NOMO-1 (cell line): ENCODE measurements at regions not wholly inside any gene's neighbourhood (a gene's known extent, or its start where the extent isn't known, plus 50 kb on each side); places are given as distances from the start of the nearest gene placed in this dataset.

ENCODE experiments used
- DNase-seq, 2 experiments: peaks; one replicate each; lab custom pipeline; 2025; ENCODE audit not compliant: unreplicated experiment in 2 of 2; lab: John Stamatoyannopoulos, UW

GRCh38 chr2:180394305-180394704, 387.2 kb upstream of the CWC22 start:
- no peak for DNase-seq

DNA sequence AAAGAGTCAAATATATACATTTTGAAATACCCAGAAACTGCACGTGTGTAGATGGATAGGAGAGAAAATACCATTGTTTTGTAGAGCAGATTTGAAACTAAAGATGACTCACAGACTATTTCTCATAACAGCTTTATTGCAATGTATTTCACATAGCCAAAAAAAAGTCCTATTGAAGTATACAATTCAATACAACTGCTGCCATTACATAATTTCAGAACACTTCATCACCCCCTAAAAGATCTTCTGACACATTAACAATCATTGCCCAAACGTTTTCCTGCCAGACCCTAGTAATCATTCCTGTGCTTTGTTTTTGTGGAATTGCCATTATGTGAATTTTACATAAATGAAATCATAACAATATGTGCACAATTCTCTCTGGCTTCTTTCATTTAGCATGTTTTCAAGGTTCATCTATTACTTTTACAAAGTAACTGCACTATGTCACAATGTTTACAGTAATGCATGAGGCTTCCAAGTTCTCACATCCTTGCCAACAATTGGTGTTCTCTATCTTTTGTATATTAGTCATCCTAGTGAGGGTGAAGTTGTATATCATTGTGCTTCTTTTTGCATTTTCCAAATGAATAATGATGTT, 378.6 kb upstream of the CWC22 start:
- no peak for DNase-seq

DNA sequence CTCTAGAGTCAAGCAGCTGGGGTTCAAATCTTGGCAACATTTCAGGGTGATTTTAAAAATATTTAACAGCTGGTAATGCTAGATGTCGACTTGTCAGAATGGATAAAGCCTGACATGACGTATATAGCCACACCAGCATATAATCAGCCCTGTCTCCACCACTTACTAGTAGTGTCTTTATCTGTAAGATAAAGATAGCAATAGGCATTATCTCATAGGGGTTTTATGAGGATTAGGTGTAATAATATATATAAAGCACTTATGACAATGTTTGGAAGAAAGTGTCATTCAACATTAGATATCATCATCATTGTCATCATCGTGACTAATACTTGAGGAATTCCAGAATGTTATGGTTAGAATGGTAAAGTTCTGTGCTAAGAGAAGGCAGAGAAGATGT, 369.0 kb upstream of the CWC22 start:
- no peak for DNase-seq

- DNase-seq = no peak
Measured at GRCh38 chr2:180374502-180375281, 367.6 kb upstream of the CWC22 start.

- no peak for DNase-seq
Measured at GRCh38 chr2:180370511-180371205, 363.6 kb upstream of the CWC22 start.

GRCh38 chr2:180368881-180369280, 361.8 kb upstream of the CWC22 start:
- no peak for DNase-seq

DNA sequence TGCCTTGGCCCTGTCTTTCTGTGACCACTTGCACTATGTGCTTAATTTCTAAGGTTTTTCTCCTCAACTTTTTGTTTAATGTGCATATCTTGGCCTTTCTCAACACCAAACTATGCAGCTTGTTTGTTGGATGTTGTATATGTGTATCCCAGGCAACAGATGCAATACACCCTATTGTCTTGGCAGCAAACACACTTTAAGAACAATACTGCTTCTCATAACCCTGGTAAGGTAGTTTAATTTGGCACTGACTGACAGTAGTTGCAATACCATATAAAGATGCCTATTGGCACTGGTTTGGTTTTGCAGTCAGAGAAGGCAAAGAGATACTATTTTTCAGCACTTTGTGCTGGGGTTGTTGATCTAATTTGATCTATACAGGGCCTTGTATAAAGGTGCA, 360.7 kb upstream of the CWC22 start:
- DNase-seq = no peak

DNA sequence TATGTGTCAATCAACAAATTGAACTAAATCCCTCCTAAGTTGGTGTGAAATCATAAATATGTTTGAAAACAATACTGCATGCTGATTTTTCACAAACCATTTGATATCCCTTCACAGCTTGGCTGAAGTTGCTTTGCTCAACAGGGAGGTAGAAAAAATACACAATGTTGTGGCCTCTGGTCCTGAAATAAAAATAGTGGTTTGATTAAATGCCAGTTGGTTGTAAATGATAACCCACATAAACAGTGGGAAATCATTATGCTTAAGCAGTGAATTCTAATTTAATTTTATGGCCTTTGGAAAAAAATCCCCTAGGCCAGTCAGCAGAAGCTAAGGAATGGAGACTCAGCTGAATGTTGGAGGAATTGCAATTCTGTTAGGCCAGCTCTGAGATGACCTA, 359.4 kb upstream of the CWC22 start:
- no peak for DNase-seq

- DNase-seq = no peak
Measured at GRCh38 chr2:180364719-180365118, 357.6 kb upstream of the CWC22 start.

- DNase-seq = no peak
Measured at GRCh38 chr2:180360283-180360618, 353.2 kb upstream of the CWC22 start.

- DNase-seq = no peak
Measured at GRCh38 chr2:180359522-180360282, 352.6 kb upstream of the CWC22 start.

DNA sequence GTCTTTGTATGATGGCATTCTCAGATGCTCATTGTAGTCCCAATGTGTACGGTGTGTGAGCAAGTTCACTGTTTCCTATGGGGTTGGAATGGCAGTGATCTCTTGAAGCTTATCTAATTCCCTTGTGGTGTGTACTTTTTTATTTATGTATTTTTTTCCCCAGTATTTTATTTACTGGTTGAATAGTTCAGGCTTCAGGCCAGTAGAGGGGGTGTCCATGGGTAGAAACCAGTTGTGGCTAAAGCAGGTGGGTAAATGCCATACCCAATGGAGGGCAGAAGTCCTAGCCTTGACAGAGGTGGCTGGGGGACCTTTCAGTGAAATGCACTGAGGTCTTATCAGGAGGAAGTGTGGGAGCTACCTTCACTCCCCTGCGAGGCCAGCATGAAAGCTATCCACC, 351.4 kb upstream of the CWC22 start:
- no peak for DNase-seq

DNA sequence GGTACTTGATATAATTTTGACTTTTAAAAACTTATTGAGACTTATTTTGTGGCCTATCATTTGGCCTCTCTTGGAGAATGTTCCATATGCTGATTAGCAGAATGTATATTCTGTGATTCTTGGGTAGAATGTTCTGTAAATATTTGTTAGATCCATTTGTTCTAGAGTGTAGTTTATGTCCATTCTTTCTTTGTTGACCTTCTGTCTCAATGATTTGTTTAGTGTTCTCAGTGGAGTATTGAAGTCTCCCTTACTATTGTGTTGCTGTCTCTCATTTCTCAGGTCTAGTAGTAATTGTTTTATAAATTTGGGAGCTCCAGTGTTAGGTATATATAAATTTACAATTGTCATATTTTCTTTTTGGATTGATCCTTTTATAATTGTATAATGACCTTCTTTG, 349.6 kb upstream of the CWC22 start:
- no peak for DNase-seq

DNA sequence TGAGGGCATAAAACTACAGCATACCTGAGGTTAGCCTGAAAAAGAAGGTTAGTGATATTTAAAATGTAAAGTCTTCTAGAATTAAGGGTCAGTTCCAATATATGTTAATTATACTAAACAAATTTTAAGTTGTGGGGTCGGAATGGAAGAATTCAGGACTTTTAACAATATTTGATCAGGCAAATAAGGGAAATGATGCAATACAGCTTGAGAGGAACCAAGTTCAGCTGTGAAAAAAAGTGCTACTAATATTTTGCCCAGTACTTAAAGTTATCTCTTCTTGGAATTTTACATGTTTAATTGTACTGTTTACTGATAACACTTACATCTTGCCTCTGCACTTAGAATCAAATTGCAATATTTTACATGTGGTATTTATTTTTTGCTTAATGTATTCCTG, 345.5 kb upstream of the CWC22 start:
- peak in 1 of 2 experiments; percentile 8 for DNase-seq

GRCh38 chr2:180349809-180350208, 342.7 kb upstream of the CWC22 start:
- DNase-seq = no peak

GRCh38 chr2:180343528-180344345, 336.6 kb upstream of the CWC22 start:
- DNase-seq = no peak

DNA sequence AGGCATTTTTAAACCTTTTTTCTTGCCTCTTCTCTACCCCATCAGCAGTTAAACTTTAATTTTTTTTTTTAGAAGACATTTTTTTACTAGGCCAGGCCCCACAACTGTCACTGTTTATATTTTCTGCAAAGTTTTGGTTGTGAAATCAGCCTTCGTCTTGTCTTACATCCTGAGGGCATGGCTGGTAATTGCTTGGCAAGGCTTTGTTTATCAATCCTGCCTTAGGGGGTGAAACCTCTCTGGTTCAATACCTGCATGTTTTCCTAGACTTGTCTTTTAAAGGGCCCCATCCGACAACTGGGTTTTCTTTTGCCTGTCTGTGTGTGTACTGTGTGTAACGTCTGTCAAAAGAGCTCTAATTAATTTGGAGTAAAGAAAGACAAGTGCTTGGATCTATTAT, 330.0 kb upstream of the CWC22 start:
- DNase-seq = no peak

DNA sequence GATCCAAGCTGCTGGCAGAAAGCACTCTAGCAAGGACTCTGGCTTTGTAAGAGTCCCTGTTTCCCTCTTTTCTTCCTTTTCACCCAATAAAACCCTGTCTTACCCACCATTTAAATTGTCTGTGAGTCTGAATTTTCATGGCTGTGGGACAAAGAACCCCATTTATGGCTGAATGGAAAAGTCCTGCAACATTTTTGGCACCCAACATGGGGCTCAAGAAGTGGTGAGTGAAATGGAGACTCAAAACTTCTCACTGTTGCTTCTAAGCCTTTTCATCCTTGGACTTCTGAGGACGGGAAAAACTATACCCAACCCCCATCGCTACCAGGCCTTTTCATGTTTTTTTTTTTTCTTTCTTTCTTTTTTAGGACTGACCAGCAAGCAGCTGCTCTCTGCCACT, 329.5 kb upstream of the CWC22 start:
- no peak for DNase-seq

DNA sequence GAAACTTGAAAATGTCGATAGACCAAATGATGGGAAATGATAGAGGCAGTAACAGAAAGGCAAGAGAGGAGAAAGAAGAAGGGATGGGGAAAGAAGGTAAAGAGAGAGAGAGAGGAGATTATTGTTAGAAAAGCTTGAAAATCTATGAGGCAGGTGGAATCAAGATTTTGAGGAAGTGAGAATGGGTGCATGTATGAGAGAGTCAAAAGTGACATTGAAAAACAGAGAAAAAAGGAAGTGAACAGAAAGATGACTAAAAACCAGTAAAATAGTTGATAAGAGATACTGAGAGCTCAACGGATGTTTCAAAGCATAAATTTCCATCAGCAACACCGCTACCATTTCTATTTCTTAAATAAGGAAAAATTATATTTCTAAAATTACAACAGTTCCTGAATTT, 327.4 kb upstream of the CWC22 start:
- peak; percentile 3 to 67 for DNase-seq

DNA sequence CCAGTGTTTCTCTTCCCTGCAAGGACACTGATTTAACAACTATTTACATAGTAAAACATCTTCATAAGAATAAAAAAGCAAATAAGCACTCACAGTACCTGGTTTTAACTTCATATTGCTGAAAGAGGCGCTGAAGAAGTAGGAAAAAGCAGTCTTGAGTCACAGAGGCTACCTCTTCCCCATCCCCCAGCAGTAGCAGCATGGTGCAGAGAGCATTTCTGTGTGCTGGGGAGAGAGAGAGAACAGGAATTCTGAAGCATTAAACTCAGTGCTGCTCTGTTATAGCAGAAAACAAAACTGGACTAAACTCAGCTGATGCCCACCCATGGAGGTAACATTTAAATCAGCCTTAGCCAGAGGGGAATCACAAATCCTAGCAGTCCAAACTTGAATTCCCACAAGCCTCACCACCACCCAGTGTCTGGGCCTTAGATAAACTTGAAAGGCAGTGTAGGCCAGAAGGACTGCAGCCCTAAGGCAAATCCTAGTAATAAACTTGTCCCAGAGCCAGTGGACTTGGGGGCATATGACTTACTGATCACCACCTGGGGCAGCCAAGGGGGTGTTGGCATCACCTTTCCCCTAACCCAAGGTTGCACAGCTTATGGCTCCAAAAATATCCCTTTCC, 321.8 kb upstream of the CWC22 start:
- no peak for DNase-seq
